Muscle of back (tissue), 3 donors: ENCODE measurements at regions not wholly inside any gene's neighbourhood (a gene's known extent, or its start where the extent isn't known, plus 50 kb on each side); places are given as distances from the start of the nearest gene placed in this dataset.

Source experiments
- DNase-seq, 3 donors: peaks; one replicate each; pipeline versions ENCODE4 v3.0.0 to v3.0.0-alpha.2; 2013

GRCh38 chr18:28635530-28635929, 458.6 kb upstream of the CDH2 start:
- DNase-seq, result no peak

- no peak for DNase-seq
Measured at GRCh38 chr18:28626756-28627155, 449.8 kb upstream of the CDH2 start.

GRCh38 chr18:28607991-28608390, 431.1 kb upstream of the CDH2 start:
- no peak for DNase-seq

- DNase-seq, result no peak
Measured at GRCh38 chr18:28606686-28607085, 429.8 kb upstream of the CDH2 start.

GRCh38 chr18:28602391-28602790, 425.5 kb upstream of the CDH2 start:
- DNase-seq, result no peak

- no peak for DNase-seq
Measured at GRCh38 chr18:28594034-28594433, 417.1 kb upstream of the CDH2 start.

GRCh38 chr18:28588884-28589549, 412.1 kb upstream of the CDH2 start:
- peak in 1 of 3 donors; percentile 7 for DNase-seq

- peak in 1 of 3 donors; percentile 43 for DNase-seq
Measured at GRCh38 chr18:28584731-28585130, 407.8 kb upstream of the CDH2 start.

- no peak for DNase-seq
Measured at GRCh38 chr18:28582724-28583123, 405.8 kb upstream of the CDH2 start.

- DNase-seq, result peak; percentile 29 to 80 (median 54)
Measured at GRCh38 chr18:28581521-28582071, 404.7 kb upstream of the CDH2 start.

GRCh38 chr18:28576941-28577340, 400.0 kb upstream of the CDH2 start:
- DNase-seq, result no peak

GRCh38 chr18:28575123-28575522, 398.2 kb upstream of the CDH2 start:
- no peak for DNase-seq

- no peak for DNase-seq
Measured at GRCh38 chr18:28574175-28574574, 397.2 kb upstream of the CDH2 start.

- no peak for DNase-seq
Measured at GRCh38 chr18:28571929-28572328, 395.0 kb upstream of the CDH2 start.

- DNase-seq, result no peak
Measured at GRCh38 chr18:28560331-28560730, 383.4 kb upstream of the CDH2 start.

GRCh38 chr18:28559511-28559910, 382.6 kb upstream of the CDH2 start:
- no peak for DNase-seq

GRCh38 chr18:28541934-28542333, 365.0 kb upstream of the CDH2 start:
- DNase-seq, result peak in 1 of 3 donors; percentile 5

- DNase-seq, result peak in 2 of 3 donors; percentile 6 to 50
Measured at GRCh38 chr18:28541276-28541930, 364.5 kb upstream of the CDH2 start.

GRCh38 chr18:28529644-28530043, 352.7 kb upstream of the CDH2 start:
- DNase-seq, result no peak

GRCh38 chr18:28526196-28526595, 349.3 kb upstream of the CDH2 start:
- no peak for DNase-seq

GRCh38 chr18:28523758-28524475, 347.0 kb upstream of the CDH2 start:
- DNase-seq, result no peak

- no peak for DNase-seq
Measured at GRCh38 chr18:28522236-28522635, 345.3 kb upstream of the CDH2 start.

- DNase-seq, result no peak
Measured at GRCh38 chr18:28519997-28520396, 343.1 kb upstream of the CDH2 start.
